Stimulated activated CD4-positive, alpha-beta T cell treated with anti-CD3 and anti-CD28 coated beads, Interleukin-15, amount 100 ng/mL, for 48 hours (primary cell): ENCODE measurements at regions not wholly inside any gene's neighbourhood (a gene's known extent, or its start where the extent isn't known, plus 50 kb on each side); places are given as distances from the start of the nearest gene placed in this dataset.

Source experiments
- DNase-seq, 2 donors: peaks; one replicate each; pipeline ENCODE4 v3.0.0-alpha.2; 2020; ENCODE audit warnings: low read depth in 2 of 2

GRCh38 chr13:99911965-99912566, 59.5 kb downstream of the ZIC5 start:
- DNase-seq = no peak

- no peak for DNase-seq
Observed at GRCh38 chr13:99911069-99911964, 60.2 kb downstream of the ZIC5 start.

DNA sequence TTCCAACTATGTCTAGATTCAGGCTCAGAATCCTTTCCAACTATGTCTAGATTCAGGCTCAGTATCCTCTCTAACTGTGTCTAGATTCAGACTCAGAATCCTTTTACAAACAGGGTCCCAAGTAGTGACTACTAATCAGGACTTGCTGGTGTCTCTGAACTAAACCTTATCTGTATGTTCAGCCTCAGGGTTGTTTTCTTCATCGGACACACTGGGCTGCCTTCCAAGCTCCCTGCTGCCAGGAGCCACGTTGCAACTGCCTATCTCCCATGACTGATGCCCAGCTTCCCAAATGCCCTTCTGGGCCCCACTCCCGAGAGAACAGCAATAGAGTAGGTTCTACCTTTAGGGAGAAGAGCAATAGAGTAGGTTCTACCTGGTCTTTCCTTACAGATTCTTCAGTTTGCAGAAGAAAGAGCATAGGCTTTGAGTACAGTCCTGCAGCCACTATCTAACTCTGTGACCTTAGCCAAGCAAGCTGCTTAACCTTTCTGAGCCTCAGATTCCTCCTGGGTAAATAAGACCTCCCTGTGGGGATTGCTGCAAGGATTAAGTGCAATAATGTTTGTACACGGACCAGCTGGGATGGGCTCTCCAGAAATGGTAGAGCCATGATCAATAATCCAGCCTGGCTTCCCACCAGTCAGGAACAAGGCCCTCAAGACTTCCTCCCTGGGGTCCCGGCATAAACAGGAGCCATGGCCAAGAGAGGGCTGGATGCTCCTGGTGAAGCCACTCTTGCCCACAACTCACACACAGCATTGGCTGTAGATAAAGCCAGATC, 61.5 kb downstream of the ZIC5 start:
- no peak for DNase-seq

DNA sequence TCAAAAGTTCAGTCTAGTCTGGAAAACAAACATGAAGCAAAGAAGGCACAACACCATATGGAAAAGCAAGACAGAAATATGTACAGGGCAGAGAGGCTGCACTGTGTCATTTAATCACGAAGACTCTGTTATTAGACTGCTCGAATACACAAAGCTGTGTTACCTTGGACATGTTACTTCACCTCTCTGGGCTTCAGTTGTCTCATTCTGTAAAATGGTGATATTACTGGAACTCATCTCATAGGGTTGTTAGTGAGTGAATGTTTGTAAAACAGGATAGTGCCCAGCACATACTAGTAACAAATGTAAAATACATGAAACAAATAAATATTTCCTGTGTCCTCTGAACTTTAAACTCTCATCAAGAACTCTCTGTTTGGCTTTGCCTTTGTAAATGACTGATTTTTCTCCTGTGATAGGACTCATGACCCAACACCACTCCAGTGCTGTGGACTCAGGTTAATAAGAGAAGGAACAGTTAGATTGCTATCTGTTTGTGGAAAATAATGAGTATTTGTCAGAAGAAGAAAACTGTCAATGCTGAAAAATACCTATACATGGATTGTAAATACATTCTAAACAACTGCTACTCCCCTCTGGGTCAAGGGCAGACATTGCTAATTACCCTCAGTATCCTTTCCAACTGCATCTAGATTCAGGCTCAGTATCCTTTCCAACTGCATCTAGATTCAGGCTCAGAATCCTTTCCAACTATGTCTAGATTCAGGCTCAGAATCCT, 62.3 kb downstream of the ZIC5 start:
- no peak for DNase-seq

DNA sequence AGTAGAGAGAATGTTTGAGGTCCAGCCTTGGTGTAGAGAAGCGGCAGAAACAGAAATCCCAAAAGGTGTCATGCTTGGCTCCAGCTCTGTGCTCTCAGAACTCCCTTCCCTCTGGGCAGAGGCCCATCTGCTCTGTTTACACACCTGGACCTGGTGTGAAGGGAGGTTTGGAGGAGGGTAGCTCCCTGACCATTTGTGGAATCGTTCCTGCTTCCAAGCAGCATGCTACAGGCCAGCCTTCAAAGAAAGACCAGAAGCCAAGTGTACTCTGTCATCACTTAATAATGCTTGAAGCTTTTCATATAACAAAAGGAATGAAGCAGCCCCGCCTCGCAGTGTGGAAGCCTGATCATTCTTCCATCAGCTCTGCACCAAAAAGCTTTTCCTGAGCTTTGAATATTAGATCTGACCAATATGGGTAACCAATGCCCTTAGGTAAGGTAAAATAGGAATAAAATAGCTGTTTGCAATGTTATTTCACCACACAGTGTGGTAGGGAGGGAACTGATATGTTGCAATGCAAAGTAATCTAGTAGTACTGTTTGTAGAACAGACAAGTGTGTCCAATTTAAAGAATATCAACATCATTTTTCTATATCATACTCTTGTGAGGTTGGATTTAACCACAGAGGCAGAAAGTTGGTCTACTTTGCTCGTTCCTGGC, 63.3 kb downstream of the ZIC5 start:
- DNase-seq = no peak

- no peak for DNase-seq
Observed at GRCh38 chr13:99907627-99908026, 63.9 kb downstream of the ZIC5 start.

GRCh38 chr13:99907038-99907437, 64.5 kb downstream of the ZIC5 start:
- no peak for DNase-seq

DNA sequence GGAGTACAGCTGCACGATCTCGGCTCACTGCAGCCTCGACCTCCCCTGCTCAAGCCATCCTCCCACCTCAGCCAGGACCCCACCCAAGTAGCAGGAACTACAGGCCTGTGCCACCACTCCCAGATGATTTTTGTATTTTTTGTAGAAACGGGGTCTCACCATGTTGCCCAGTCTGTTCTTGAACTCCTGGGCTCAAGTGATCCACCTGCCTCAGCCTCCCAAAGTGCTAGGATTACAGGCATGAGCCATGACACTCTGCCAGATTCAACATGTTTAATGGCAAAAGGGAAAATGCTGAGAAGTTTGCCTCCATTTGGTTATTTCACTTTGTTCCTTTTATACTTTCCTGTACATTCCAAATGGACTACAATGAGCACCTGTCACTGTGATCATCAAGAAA, 65.8 kb downstream of the ZIC5 start:
- DNase-seq = no peak

- no peak for DNase-seq
Observed at GRCh38 chr13:99905224-99905623, 66.3 kb downstream of the ZIC5 start.

DNA sequence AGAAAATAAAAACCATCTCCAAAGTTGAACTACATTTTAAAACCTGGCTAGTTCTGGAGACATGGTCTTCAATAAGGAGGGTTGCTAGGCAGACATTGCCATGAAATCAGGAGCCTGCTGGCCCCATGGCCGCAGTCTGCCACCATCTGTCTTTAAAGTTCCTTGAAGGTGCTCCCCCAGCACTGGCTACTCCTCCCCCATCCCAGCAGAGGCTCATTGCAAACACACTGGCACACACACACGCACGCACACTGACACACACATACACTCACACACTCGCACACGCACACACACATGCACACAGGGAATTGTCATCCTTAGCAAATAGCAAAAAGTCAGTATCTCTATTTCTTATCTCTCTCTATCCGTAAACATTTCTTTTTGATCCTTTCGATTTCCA, 68.4 kb downstream of the ZIC5 start:
- no peak for DNase-seq

GRCh38 chr13:99902657-99903056, 68.9 kb downstream of the ZIC5 start:
- no peak for DNase-seq

DNA sequence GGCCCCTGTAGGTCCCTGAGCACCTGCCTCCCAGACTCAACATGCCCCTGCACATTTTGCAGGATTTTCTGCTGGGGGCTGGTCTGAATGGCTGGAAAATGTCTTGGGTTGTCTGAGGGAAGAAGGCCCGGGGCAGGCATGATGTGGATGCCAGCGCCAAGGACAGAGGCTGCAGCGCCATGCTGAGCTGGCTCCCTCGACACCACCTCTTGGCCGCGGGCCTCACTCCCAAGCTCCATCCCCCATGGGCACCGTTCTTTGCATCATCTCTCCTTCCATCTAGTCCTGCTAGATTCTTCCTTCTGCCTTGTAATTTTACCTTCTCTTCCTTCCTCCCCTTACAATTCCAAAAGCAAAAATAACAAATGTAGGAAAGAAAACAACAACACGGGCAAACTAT, 70.6 kb downstream of the ZIC5 start:
- no peak for DNase-seq

DNA sequence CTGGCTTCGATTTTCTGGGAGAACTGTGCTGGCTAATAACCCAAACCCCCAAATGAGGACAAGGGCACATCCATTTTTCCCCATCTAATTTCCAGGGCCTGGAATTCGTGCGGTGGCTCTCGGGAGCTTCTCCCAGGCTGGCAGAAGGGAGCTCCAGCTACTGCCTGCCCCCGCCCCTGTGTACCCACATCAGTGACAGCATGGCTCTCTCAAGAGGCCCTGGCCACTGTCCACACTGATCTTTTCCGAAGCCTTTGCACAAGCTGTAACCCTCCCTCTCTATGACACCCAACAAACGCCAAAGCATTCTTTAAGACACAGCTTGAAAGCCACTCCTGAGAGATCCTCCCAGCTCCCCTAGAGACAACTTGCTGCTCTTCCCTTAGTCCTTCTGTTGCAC, 73.1 kb downstream of the ZIC5 start:
- no peak for DNase-seq

- DNase-seq = no peak
Observed at GRCh38 chr13:99897076-99897440, 74.5 kb downstream of the ZIC5 start.

- DNase-seq = no peak
Observed at GRCh38 chr13:99896369-99897075, 75.0 kb downstream of the ZIC5 start.

GRCh38 chr13:99895444-99896368, 75.9 kb downstream of the ZIC5 start:
- no peak for DNase-seq

GRCh38 chr13:99894840-99895443, 76.6 kb downstream of the ZIC5 start:
- DNase-seq = no peak

GRCh38 chr13:99894105-99894839, 77.3 kb downstream of the ZIC5 start:
- DNase-seq = no peak

DNA sequence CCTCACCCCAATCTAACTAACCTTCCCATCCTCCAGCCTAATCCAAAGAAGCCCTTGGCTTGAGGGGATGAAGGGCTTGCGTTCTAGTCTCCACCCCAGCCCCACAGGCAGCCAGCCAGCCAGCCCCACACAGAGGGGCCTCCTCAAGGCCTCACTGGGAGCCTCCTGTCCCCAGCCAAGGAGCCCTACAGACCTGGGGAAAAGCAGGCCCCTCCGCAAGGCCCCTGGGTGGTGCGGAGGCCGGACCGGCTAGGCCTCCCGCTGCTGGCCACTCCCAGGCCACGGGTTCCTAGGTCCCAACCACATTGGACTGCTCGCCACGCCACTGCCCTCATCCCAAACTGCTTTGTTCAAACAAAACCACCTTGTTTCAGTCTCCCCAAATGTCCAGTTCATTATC, 78.0 kb downstream of the ZIC5 start:
- no peak for DNase-seq
